ENCODE measurements at regions not wholly inside any gene's neighbourhood (a gene's known extent, or its start where the extent isn't known, plus 50 kb on each side); places are given as distances from the start of the nearest gene placed in this dataset.

GRCh38 chr3:189466004-189466403 is 165.2 kb upstream of the TP63 start:
- Histone ChIP-seq H3K9me3 (no peaks in the 10 kb centered on the region), H3K4me3 (ENCODE audit: low read depth, low read length) (no peak overlapping the region), H3K27me3 (no peaks in the 10 kb centered on the region), H3K4me1 (no peaks in the 10 kb centered on the region), H3K36me3 (no peaks in the 10 kb centered on the region)
- no peak for TF ChIP-seq CTCF (IDR thresholded peaks at IDR 0.05; ENCODE audit: low read depth, low read length)
- no peak for DNase-seq

- Histone ChIP-seq H3K36me3 (no peaks in the 10 kb centered on the region), H3K27me3 (no peaks in the 10 kb centered on the region), H3K4me1 (no peaks in the 10 kb centered on the region), H3K4me3 (ENCODE audit: low read depth, low read length) (no peak overlapping the region), H3K9me3 (no peaks in the 10 kb centered on the region)
- DNase-seq = no peak
- no peak for TF ChIP-seq CTCF (IDR thresholded peaks at IDR 0.05; ENCODE audit: low read depth, low read length)
Measured at GRCh38 chr3:189467451-189467850, 163.7 kb upstream of the TP63 start.

GRCh38 chr3:189474944-189475343 is 156.2 kb upstream of the TP63 start:
- Histone ChIP-seq H3K9me3 (no peaks in the 10 kb centered on the region), H3K27me3 (no peaks in the 10 kb centered on the region), H3K36me3 (no peaks in the 10 kb centered on the region), H3K4me3 (ENCODE audit: low read depth, low read length) (no peak overlapping the region), H3K4me1 (no peaks in the 10 kb centered on the region)
- DNase-seq = no peak
- TF ChIP-seq CTCF (IDR thresholded peaks at IDR 0.05; ENCODE audit: low read depth, low read length) = no peak

- Histone ChIP-seq H3K4me3 (ENCODE audit: low read depth, low read length) (no peak overlapping the region), H3K27me3 (no peaks in the 10 kb centered on the region), H3K4me1 (no peaks in the 10 kb centered on the region), H3K36me3 (no peaks in the 10 kb centered on the region), H3K9me3 (no peaks in the 10 kb centered on the region)
- no peak for DNase-seq
- TF ChIP-seq CTCF (IDR thresholded peaks at IDR 0.05; ENCODE audit: low read depth, low read length) = no peak
Measured at GRCh38 chr3:189477614-189478013, 153.6 kb upstream of the TP63 start.

- no peaks in the 10 kb centered on the region for H3K9me3 ChIP-seq
- no peaks in the 10 kb centered on the region for H3K4me1 ChIP-seq
- no peaks in the 10 kb centered on the region for H3K36me3 ChIP-seq
- no peaks in the 10 kb centered on the region for H3K27me3 ChIP-seq
- no peak overlapping the region for H3K4me3 ChIP-seq (ENCODE audit: low read depth, low read length)
- no peak for TF ChIP-seq CTCF (IDR thresholded peaks at IDR 0.05; ENCODE audit: low read depth, low read length)
- no peak for DNase-seq
Measured at GRCh38 chr3:189486556-189486955, 144.6 kb upstream of the TP63 start.

GRCh38 chr3:189488241-189488767 is 142.9 kb upstream of the TP63 start:
- Histone ChIP-seq H3K36me3 (no peaks in the 10 kb centered on the region), H3K27me3 (no peaks in the 10 kb centered on the region), H3K4me1 (no peaks in the 10 kb centered on the region), H3K4me3 (ENCODE audit: low read depth, low read length) (no peak overlapping the region), H3K9me3 (no peaks in the 10 kb centered on the region)
- DNase-seq = no peak
- no peak for TF ChIP-seq CTCF (IDR thresholded peaks at IDR 0.05; ENCODE audit: low read depth, low read length)

All from BE2C (cell line).